Activated effector memory CD4-positive, alpha-beta T cell treated with Interleukin-2 at 50 U/mL for 16 hours (primary cell): ENCODE measurements at regions not wholly inside any gene's neighbourhood (a gene's known extent, or its start where the extent isn't known, plus 50 kb on each side); places are given as distances from the start of the nearest gene placed in this dataset.

Experiments used
- DNase-seq: peaks from one replicate; pipeline ENCODE4 v3.0.0-alpha.2; 2020

DNA sequence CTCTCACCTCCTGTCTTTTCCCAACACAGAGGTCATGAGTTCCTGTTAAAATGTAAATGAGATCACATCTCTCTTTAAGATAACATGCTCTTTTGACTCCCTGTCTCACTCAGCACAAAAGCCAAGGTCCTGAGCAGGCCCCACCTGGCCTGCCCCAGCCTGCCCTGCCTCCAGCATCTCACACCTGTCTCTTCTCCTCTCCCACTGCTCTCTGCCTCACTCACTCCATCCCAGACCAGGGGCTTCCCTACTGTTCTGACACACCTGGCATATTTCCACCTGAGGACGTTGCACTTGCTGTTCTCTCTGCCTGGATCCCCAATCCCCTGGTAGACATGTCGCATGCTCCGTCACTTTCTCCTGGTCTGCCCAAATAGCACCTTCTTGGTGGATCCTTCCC, 285.0 kb upstream of the ZMIZ1 start:
- DNase-seq, result no peak

GRCh38 chr10:78784546-78784945, 284.2 kb upstream of the ZMIZ1 start:
- no peak for DNase-seq

DNA sequence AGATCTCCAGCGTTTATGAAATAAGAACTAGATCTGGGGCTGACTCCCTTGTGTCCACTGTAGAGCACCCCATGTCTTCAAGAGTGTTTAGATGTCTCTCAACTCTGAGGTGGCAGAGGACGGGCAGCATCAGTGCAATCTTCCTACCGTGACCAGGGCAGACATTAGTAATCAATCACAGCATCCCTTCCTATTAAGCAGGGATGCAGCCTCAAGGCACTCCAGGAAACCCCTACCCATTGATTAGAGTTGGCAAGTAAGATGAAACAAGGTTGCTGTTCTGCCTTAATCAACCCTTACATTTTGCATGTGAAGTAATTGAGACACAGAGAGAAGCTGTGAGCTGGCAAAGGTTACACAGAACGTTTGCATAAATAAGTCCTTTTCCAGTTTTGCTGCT, 283.7 kb upstream of the ZMIZ1 start:
- DNase-seq, result no peak

DNA sequence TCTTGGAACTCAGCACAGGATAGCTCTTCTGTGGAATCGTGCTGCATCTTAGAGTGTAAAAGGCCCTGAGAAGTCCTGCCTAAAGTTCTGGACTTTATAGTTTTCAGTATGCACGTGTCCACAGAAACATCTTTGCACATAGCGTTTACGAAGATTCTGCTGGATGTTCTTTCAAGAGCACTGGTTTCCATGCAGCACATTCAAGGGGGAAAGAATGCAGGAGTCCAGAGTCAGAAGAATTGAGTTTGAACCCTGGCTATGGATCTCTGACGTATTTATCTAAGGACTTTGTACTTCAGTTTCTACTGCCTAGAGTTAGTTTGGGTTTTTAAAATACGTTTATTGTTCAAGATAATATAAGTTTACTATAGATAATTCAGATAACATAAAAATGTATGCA, 282.8 kb upstream of the ZMIZ1 start:
- DNase-seq, result no peak

DNA sequence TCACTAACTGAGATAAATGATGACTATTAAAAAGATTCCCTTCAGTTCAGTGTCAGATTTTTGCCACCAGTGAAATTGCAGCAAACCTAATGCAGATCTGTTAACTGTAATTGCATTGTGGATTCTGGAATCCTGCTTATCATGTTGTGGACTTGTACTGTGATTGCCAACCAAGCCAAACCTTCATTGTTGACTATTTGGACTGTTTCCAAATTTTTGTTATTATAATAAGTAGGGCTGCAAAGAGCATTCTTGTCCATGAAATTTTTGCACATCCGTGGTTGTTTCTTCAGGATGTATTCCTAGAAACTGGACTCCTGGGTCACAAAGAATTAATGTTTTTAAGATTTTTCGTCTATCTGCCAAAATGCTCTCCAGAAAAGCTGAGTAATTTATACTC, 281.6 kb upstream of the ZMIZ1 start:
- no peak for DNase-seq

DNA sequence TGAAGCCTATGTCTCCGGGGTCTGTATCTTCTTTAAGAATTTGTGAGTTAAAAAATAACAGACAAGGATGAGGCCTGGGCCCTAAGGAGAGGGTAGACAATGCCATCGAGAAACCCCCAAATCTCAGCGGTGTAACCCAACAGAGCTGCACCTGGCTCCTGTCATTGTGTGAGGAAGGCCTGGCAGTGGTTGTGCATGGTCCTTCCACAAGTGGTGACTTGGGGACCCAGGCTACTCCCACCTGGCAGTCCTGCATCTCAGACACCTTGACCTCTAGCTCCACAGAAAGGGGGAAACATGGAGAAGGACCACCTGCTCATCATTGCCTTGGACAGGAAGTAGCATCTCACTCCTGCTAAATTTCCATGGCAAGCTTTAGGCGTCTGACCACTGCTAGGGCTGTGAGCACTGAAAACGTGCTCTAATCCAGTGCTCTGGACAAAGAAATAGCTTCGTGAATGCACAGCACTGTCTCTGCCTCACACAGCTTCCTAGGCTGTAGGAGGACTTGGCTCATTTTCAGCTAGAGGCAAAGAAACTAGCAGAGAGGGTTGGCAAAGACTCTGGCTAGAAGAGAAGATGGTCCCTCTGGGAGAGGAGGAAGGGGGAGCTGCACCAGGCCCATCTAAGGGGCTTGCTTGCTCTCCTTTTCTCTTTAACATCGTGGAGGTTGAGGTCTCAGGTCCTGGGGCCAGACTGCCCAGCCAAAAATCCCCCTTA, 273.9 kb upstream of the ZMIZ1 start:
- DNase-seq, result no peak

GRCh38 chr10:78798976-78799730, 269.6 kb upstream of the ZMIZ1 start:
- DNase-seq, result no peak

DNA sequence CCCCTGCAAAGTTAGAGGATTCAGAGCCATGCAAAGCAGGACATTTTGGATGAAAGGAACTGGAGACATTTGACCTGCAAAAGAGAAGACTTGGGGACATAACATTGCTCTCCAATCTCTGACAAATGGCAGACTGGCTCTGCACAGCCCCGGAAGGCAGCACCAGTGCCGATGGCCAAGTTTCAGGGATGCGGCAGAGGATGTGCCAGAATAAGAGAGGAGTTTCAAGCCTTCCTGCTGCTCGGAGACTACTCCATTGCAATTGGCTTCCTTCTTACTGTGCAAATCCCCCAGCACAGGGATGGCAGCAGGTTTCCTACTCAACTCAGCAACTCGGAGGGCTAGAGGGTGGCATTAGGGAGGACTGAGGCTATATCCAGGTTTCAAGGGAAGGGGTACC, 268.8 kb upstream of the ZMIZ1 start:
- DNase-seq, result no peak

- DNase-seq, result no peak
Observed at GRCh38 chr10:78800535-78801320, 268.0 kb upstream of the ZMIZ1 start.

DNA sequence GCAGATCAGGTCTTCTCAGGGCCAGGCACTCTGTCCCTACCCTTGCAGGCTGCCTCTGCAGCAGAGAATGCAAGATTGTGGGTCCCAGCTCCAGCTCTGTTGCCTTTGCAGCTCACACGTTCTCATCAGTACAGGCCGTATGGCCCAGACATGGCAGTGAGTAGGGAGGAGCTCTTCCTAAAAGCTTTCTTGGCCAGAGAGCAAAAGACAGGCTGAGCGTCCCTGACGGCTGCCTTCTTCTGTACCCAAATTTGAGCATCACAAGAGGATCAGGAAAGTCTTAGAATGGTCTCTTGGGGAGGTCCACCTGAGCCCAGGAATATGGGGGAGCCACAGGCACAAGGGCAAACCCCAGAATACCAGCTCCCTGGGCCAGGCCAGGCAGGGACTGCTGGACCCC, 266.3 kb upstream of the ZMIZ1 start:
- DNase-seq, result no peak

DNA sequence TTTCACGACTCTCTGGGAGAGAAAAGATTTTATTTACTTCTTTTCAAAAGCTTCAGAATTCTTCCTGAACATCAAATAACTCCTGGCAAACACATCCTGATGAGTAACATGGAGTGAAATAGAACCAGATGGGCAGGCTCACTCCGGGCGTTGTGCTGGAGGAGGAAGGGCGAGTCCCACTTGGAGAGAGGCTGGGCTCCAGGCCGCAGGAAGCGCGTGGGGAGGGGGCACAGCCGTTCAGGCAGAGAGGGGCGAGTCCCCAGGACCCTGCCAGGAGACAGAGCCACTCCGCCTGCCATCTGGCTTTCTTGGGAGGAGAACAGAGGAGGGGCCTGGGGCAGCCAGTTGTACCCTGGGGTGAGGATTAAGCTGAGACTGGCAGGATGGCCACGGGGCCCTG, 265.9 kb upstream of the ZMIZ1 start:
- DNase-seq, result no peak

DNA sequence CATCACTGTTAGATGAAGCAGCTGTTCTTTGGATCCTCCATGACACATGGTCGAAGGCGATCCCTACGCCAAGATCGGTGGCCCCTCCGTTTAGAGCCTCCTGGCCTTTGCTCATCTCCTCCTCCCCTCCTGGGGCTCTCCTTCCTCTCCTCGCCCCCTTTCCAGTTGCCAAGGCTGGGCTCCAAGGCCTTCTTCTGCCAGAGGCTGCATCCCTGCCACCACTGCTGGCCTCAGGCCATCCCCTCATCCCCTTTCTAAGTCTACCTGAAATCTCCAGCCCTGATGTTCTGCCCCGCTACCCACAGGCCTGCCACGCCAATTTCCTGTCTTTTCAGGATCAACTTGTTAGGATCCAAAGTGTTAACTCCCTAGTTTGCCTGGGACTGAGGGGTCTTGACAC, 265.1 kb upstream of the ZMIZ1 start:
- DNase-seq, result no peak

- no peak for DNase-seq
Observed at GRCh38 chr10:78804411-78805032, 264.2 kb upstream of the ZMIZ1 start.

- no peak for DNase-seq
Observed at GRCh38 chr10:78805176-78805575, 263.6 kb upstream of the ZMIZ1 start.

- DNase-seq, result no peak
Observed at GRCh38 chr10:78806681-78807221, 262.0 kb upstream of the ZMIZ1 start.

DNA sequence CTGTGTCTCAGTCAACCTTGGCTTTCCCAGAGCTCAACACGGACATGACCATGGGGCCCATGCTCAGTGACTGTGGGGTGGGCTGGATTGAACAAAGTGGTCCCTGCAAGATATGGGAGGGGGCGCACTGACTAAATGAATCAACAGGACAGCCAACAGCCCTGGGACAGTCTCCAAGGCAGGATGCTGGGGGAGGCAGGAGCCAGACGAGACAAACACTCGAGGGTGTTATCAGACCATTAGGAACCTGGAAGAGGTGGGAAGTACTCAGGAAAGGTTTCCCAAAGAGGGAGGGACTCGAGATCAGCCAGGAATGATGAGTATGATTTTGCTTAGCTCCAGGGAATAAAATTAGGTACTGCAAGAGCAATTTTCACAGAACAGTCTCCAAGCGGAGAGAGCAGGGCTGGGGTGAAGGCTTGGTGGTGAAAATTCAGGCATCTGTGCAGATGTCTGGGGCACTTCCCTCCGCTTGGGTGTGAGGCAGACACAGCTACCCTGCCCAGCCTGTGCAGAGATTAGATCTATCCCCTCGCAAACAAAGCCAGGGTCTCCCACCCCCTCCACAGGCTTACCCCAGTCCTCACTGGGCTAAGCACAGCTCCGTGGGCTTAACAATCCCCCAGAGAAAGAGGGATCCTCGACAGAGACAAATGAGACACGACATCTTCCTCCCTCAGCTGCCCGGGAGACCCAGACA, 261.1 kb upstream of the ZMIZ1 start:
- DNase-seq, result no peak

DNA sequence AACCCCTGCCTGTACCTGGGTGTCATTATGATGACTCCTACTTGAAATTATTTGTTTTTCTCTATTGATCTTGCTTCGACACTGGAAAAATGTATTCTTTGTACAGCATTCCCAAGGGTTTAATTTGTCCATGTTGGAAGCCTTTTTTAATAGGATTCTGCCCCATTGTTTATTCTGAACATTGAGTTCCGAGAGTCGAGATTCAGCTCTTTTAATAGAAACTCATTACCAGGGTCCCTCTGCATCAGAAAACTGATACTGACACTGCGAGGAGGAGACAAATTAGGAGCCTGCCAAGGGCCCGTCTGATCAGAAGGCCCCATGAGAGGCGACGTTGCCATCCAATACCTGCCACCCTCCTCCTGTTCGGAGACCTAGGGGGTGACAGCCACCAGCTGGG, 260.5 kb upstream of the ZMIZ1 start:
- no peak for DNase-seq

GRCh38 chr10:78808736-78809367, 259.9 kb upstream of the ZMIZ1 start:
- no peak for DNase-seq

DNA sequence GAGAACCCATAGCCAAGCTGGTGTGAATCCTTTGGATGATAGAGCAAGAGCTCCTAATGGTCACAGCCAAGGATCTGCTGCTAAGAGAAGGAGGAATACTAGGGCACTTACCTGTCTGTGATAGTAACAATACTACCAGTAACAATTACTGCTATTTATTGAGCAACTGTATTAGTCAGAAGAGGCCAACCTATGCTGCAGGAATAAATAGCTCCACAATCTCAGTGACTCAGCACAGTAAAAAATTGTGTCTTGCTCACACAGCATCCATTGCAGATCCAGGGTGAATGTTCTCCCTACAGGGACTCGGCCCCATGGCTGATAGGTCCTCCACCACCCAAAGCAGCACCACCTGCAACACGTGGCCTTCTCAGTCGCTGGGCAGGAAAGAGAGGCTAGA, 257.6 kb upstream of the ZMIZ1 start:
- DNase-seq, result no peak

DNA sequence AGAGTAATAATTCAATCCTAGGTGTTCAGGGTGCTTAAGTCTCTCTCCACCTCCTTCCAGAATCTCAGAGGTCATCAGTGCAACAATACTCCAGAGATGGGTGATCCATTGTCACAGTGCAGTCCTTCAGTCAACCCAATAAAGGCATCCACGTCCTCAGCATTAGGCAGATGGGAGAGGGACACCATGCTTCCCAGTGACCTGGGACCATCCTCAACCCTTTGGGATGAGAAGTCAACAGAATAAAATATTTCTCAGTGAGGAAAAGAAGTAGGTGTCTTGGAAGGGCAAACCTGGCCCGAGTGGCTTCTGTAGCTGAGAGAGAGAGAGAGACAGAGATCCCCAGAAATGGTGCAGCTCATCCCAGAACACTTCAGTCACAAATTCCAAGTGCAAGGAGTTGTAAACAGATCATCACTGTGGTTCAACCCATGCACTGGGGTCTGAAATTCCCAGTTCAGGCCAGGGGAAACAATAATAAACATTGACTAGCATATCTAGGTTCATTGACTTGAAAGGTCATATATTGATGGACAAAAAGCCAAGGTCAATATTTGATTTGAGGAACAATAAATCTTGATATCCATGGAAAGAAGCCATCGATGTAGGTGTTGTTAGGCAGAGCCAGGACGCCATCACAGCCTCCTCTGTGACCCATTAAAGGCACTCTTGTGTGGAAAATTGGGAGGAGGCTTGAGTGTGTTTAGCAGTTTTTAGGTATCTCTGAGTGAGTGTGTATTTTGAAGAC, 256.0 kb upstream of the ZMIZ1 start:
- DNase-seq, result no peak

DNA sequence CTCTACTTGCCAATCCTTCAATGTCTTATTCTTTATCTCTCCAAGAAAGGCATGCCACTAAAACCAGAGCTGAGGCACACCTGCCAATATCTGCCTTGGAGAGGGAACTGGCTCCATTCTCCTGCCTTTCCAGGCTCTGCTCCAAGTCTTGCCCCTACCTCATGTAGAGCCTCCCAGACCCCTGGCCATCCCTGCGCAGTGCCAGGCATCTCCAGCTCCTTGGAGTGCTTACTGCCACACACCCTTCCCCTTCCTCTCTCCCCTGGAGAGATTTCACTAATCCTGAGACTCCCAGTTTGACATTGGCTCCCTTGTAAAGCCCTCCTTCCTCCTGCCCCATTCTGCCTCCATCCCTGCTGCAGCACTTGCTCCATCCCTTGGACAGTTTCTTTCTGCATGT, 255.2 kb upstream of the ZMIZ1 start:
- DNase-seq, result no peak
